Vagina (tissue), 2 donors: ENCODE measurements at regions not wholly inside any gene's neighbourhood (a gene's known extent, or its start where the extent isn't known, plus 50 kb on each side); places are given as distances from the start of the nearest gene placed in this dataset.

Source experiments
- DNase-seq, 2 donors: peaks; one replicate each; pipeline ENCODE4 v3.0.0-alpha.2; 2017; ENCODE audit errors: extremely low spot score in 2 of 2
- H3K27ac ChIP-seq: fragments of 200-600 bp; sonication (generic); one replicate; pipeline ENCODE4 v1.5.1; 2019
- H3K27me3 ChIP-seq: fragments of 200-600 bp; sonication (generic); one replicate; pipeline ENCODE4 v1.5.1; 2019
- H3K36me3 ChIP-seq, 2 donors: fragments of 200-600 bp; sonication (generic); one replicate each; pipeline ENCODE4 v1.5.1; 2017 to 2019
- H3K4me1 ChIP-seq: fragments of 200-600 bp; sonication (generic); one replicate; pipeline ENCODE4 v1.5.1; 2019
- H3K4me3 ChIP-seq, 2 donors: fragments of 200-600 bp; sonication (generic); 1 replicate in 1 of 2; 2 replicates in 1 of 2; pipeline ENCODE4 v1.5.1; 2016 to 2019
- H3K9me3 ChIP-seq: fragments of 200-600 bp; sonication (generic); one replicate; pipeline ENCODE4 v1.5.1; 2019
- POLR2A ChIP-seq, 2 donors: fragments of 450-650 bp; IDR thresholded peaks; one replicate each; pipeline ENCODE4 v1.6.1; 2017; ENCODE audit warnings: antibody characterized with exemption in 2 of 2, mild to moderate bottlenecking in 2 of 2, moderate library complexity in 2 of 2
- POLR2AphosphoS5 ChIP-seq, 2 donors: sonication (generic); formaldehyde crosslinking; IDR thresholded peaks; one replicate each; pipeline ENCODE4 v1.9.0; 2017; ENCODE audit warnings: antibody characterized with exemption in 2 of 2, mild to moderate bottlenecking in 2 of 2, low read depth in 1 of 2; ENCODE audit not compliant: insufficient read depth in 1 of 2
- intact Hi-C: fragments of 100-400 bp; cut with DNase I; formaldehyde crosslinking; loops from one replicate; pipeline ENCODE4 v1.15.1; 2023
- TF ChIP-seq, protein P1 (sequence below), 3 experiments: fragments of 450-650 bp in 2 of 3; fragments of 200-600 bp in 1 of 3; sonication (generic) in 1 of 3; IDR thresholded peaks; one replicate each; pipeline ENCODE4 v1.5.1; 2017 to 2019; ENCODE audit warnings: antibody characterized with exemption in 3 of 3, mild to moderate bottlenecking in 2 of 3, moderate library complexity in 2 of 3

DNA sequence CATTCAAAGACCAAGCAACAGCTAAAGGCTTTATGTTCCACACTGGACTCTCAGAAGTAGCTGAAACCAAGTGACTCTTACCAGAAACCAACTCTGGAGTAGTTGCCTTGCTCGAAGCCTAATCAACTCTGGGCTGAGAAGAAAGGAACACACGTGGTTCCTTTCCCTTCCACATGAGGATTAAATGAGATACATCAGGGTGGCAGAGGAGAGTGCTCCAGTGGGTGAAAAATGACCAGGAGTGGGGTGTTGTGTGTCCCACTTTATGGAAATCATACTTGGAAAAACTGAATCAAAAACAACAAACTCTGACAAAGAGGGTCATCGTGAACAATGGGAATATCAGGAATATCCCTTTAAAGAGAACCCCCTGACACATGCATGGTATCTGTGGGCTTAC, 234.2 kb upstream of the ASIC2 start:
- Histone ChIP-seq H3K9me3 (no peaks in the 10 kb centered on the region), H3K4me1 (no peaks in the 10 kb centered on the region), H3K27me3 (no peaks in the 10 kb centered on the region), H3K4me3 (no peak overlapping the region), H3K27ac (no peak overlapping the region), H3K36me3 (no peaks in the 10 kb centered on the region)
- DNase-seq, result no peak
- intact Hi-C loops, result no loop called here
- TF ChIP-seq POLR2AphosphoS5 (IDR thresholded peaks at IDR 0.05; ENCODE audit: insufficient read depth in 1 of 2, low read depth in 1 of 2), result no peak
- no peak for TF ChIP-seq POLR2A (IDR thresholded peaks at IDR 0.05)
- TF ChIP-seq, protein P1, sequence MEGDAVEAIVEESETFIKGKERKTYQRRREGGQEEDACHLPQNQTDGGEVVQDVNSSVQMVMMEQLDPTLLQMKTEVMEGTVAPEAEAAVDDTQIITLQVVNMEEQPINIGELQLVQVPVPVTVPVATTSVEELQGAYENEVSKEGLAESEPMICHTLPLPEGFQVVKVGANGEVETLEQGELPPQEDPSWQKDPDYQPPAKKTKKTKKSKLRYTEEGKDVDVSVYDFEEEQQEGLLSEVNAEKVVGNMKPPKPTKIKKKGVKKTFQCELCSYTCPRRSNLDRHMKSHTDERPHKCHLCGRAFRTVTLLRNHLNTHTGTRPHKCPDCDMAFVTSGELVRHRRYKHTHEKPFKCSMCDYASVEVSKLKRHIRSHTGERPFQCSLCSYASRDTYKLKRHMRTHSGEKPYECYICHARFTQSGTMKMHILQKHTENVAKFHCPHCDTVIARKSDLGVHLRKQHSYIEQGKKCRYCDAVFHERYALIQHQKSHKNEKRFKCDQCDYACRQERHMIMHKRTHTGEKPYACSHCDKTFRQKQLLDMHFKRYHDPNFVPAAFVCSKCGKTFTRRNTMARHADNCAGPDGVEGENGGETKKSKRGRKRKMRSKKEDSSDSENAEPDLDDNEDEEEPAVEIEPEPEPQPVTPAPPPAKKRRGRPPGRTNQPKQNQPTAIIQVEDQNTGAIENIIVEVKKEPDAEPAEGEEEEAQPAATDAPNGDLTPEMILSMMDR (IDR thresholded peaks at IDR 0.05), result no peak

DNA sequence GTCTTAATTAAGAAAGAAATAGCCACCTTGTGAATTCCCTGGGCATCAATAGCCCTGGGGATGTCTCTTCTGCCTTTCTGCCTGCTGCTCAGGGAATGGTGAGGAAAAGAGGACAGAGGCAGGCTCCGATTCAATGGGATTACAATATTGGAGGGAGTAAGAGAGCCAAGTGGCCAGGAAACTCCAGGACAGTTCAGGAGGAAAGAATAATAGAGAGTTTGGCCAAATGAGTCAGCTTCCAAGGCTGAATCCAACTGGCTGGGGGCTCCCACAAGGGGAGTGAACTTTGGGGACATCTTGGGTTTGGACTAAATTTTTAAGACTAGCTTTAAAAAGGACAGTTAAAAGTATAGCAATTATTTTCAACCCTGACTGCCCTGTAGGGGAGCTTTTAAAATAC, 235.8 kb upstream of the ASIC2 start:
- Histone ChIP-seq H3K27me3 (no peaks in the 10 kb centered on the region), H3K4me3 (no peak overlapping the region), H3K27ac (no peak overlapping the region), H3K9me3 (no peaks in the 10 kb centered on the region), H3K4me1 (no peaks in the 10 kb centered on the region), H3K36me3 (no peaks in the 10 kb centered on the region)
- TF ChIP-seq POLR2AphosphoS5 (IDR thresholded peaks at IDR 0.05; ENCODE audit: insufficient read depth in 1 of 2, low read depth in 1 of 2) (no peak), POLR2A (IDR thresholded peaks at IDR 0.05) (no peak)
- TF ChIP-seq, protein P1 (IDR thresholded peaks at IDR 0.05), result no peak
- intact Hi-C loops, result no loop called here
- DNase-seq, result no peak

DNA sequence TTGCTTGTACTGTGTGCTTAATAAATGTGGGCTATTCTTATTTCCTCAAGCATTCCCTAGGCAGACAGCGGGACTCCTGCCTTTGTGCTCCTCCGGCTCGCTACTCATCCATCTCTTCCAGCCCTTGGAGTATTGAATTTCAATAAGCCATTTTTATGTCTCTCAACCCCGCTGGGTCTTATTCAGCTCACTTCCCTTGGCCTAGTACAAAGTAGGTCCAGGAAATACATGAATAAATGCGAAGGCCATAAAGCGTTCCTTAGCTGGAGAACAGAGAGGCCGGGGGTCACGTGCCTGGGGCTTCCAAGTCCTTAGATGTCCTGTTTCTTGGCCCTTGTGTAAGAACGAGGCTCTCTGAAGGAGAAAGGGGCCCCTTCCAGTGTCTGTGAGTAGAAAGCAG, 236.7 kb upstream of the ASIC2 start:
- Histone ChIP-seq H3K4me3 (no peak overlapping the region), H3K27ac (no peak overlapping the region), H3K36me3 (no peaks in the 10 kb centered on the region), H3K27me3 (no peaks in the 10 kb centered on the region), H3K9me3 (no peaks in the 10 kb centered on the region), H3K4me1 (no peaks in the 10 kb centered on the region)
- intact Hi-C loops, result no loop called here
- no peak for TF ChIP-seq POLR2A (IDR thresholded peaks at IDR 0.05)
- DNase-seq, result no peak

DNA sequence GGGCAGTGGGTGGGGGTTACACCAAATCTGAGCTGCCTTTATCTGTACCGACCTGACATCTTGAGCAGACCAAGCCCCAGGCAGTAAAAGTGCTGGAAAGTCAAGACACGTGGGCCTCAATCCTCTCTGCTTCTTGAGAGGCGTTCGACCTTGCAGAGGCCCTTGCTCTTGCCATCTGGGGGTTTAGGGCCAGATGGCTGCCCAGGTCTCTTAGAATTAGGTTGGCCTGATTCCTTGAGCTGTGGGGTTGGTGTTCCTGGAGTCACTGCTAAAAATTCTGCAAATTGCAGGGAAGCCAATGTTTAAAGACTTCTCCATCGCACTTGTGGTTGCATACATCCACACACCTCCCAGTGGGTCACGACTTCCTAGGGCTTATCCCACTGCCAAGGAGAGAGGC, 238.2 kb upstream of the ASIC2 start:
- TF ChIP-seq, protein P1 (IDR thresholded peaks at IDR 0.05), result no peak
- TF ChIP-seq POLR2A (IDR thresholded peaks at IDR 0.05) (no peak), POLR2AphosphoS5 (IDR thresholded peaks at IDR 0.05; ENCODE audit: insufficient read depth in 1 of 2, low read depth in 1 of 2) (no peak)
- Histone ChIP-seq H3K4me3 (no peak overlapping the region), H3K36me3 (no peaks in the 10 kb centered on the region), H3K9me3 (no peaks in the 10 kb centered on the region), H3K27me3 (no peaks in the 10 kb centered on the region), H3K27ac (no peak overlapping the region), H3K4me1 (no peaks in the 10 kb centered on the region)
- intact Hi-C loops, result no loop called here
- no peak for DNase-seq

DNA sequence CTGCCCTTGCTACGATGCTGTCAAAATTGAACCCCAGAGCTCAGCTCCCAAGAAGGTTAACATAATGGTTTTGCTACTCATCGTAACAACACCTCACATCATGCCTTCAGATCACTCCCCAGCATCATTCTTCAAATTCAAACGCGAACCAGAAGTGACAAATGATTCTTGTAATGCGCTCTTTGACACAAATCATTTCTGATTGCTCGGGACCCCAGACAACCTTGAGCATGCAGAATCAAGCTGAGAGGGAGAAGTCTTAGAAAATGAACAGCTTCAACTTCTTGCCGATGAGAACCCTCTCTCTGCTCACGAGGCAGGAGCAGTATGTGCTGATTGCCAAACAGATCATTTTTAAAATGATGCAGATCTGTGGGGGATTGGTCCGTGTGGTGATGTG, 241.0 kb upstream of the ASIC2 start:
- intact Hi-C loops, result no loop called here

More for the DNA sequence above, 241.0 kb upstream of the ASIC2 start:
- Histone ChIP-seq H3K27me3 (no peaks in the 10 kb centered on the region), H3K9me3 (no peaks in the 10 kb centered on the region), H3K4me1 (no peaks in the 10 kb centered on the region), H3K27ac (no peak overlapping the region), H3K36me3 (no peaks in the 10 kb centered on the region), H3K4me3 (no peak overlapping the region)
- TF ChIP-seq POLR2A (IDR thresholded peaks at IDR 0.05) (no peak), POLR2AphosphoS5 (IDR thresholded peaks at IDR 0.05; ENCODE audit: insufficient read depth in 1 of 2, low read depth in 1 of 2) (no peak)
- TF ChIP-seq, protein P1 (IDR thresholded peaks at IDR 0.05), result no peak
- DNase-seq, result no peak
